GM23338 (cell line): ENCODE measurements at regions not wholly inside any gene's neighbourhood (a gene's known extent, or its start where the extent isn't known, plus 50 kb on each side); places are given as distances from the start of the nearest gene placed in this dataset.

Source experiments
- ATAC-seq: fragments of 200-7000 bp; cut with Tn5 transposase; 3 replicates; pipeline ENCODE4 v1.9.1; 2020
- DNase-seq: peaks from one replicate; pipeline ENCODE4 v3.0.0-alpha.2; 2015; ENCODE audit warnings: low spot score
- H2AFZ ChIP-seq: fragments of 200-600 bp; sonication (generic); 2 replicates; pipeline ENCODE4 v1.8.0; 2016; ENCODE audit warnings: antibody characterized with exemption, mild to moderate bottlenecking, moderate library complexity
- H3F3A ChIP-seq: fragments of 200-600 bp; sonication (generic); replicated peaks from 2 replicates; pipeline ENCODE4 v1.8.0; 2017; ENCODE audit warnings: antibody characterized with exemption, mixed run types, low read depth
- H3K27ac ChIP-seq: fragments of 200-600 bp; sonication (generic); 2 replicates; pipeline ENCODE4 v1.6.1; 2016; ENCODE audit warnings: low read depth
- H3K27me3 ChIP-seq: fragments of 200-600 bp; sonication (generic); 2 replicates; pipeline ENCODE4 v1.8.0; 2016; ENCODE audit warnings: mild to moderate bottlenecking, mixed run types, moderate library complexity; ENCODE audit not compliant: insufficient read depth
- H3K36me3 ChIP-seq: fragments of 200-600 bp; sonication (generic); 2 replicates; pipeline ENCODE4 v1.8.0; 2016; ENCODE audit warnings: mild to moderate bottlenecking; ENCODE audit not compliant: insufficient read depth
- H3K4me1 ChIP-seq: fragments of 200-600 bp; sonication (generic); 2 replicates; pipeline ENCODE4 v1.8.0; 2016; ENCODE audit warnings: mild to moderate bottlenecking, moderate library complexity; ENCODE audit not compliant: insufficient read depth
- H3K4me2 ChIP-seq: fragments of 200-600 bp; sonication (generic); 2 replicates; pipeline ENCODE4 v1.7.1; 2017; ENCODE audit warnings: mixed run types
- H3K4me3 ChIP-seq: fragments of 200-600 bp; sonication (generic); 2 replicates; pipeline ENCODE4 v1.6.1; 2016; ENCODE audit warnings: mixed run types
- H3K79me2 ChIP-seq: fragments of 200-600 bp; sonication (generic); replicated peaks from 2 replicates; pipeline ENCODE4 v1.8.0; 2017; ENCODE audit warnings: mild to moderate bottlenecking; ENCODE audit not compliant: insufficient read depth
- H3K9me2 ChIP-seq: fragments of 200-600 bp; sonication (generic); 2 replicates; pipeline ENCODE4 v1.8.0; 2017; ENCODE audit not compliant: insufficient read depth
- H4K20me1 ChIP-seq: fragments of 200-600 bp; sonication (generic); replicated peaks from 2 replicates; pipeline ENCODE4 v1.8.0; 2017; ENCODE audit warnings: mild to moderate bottlenecking; ENCODE audit not compliant: insufficient read depth
- H3K27ac Mint-ChIP-seq: 2 replicates; pipeline ENCODE4 v1.8.0; 2020; ENCODE audit warnings: inconsistent platforms, mild to moderate bottlenecking, moderate library complexity, mixed read lengths
- H3K27me3 Mint-ChIP-seq: 3 replicates; pipeline ENCODE4 v1.8.0; 2022; ENCODE audit warnings: low read depth, mild to moderate bottlenecking, moderate library complexity, mixed read lengths, inconsistent platforms; ENCODE audit not compliant: insufficient read depth, poor library complexity
- H3K36me3 Mint-ChIP-seq: 3 replicates; pipeline ENCODE4 v1.8.0; 2021; ENCODE audit warnings: low read depth, mild to moderate bottlenecking, inconsistent platforms, moderate library complexity, mixed read lengths
- H3K4me1 Mint-ChIP-seq: 3 replicates; pipeline ENCODE4 v1.8.0; 2020; ENCODE audit warnings: mild to moderate bottlenecking, inconsistent platforms, mixed read lengths
- H3K4me3 Mint-ChIP-seq: 3 replicates; pipeline ENCODE4 v1.8.0; 2021; ENCODE audit warnings: moderate library complexity, mild to moderate bottlenecking, inconsistent platforms, mixed read lengths
- H3K9me3 Mint-ChIP-seq: 3 replicates; pipeline ENCODE4 v1.8.0; 2020; ENCODE audit warnings: moderate library complexity, mild to moderate bottlenecking, inconsistent platforms, mixed read lengths
- POLR2AphosphoS5 ChIP-seq: IDR thresholded peaks from 2 replicates; pipeline ENCODE4 v1.6.1; 2016; ENCODE audit warnings: antibody characterized with exemption, low read depth
- REST ChIP-seq: IDR thresholded peaks from one replicate; pipeline ENCODE4 v1.6.1; 2018; ENCODE audit warnings: antibody characterized with exemption; ENCODE audit not compliant: unreplicated experiment
- ZNF331 ChIP-seq: fragments of 250-450 bp; sonication (Bioruptor Pico); IDR thresholded peaks from 2 replicates; pipeline ENCODE4 v1.5.0; 2020; ENCODE audit warnings: low read depth, mild to moderate bottlenecking, moderate library complexity
- ZNF462 ChIP-seq: fragments of 250-450 bp; sonication (Bioruptor Pico); IDR thresholded peaks from 2 replicates; pipeline ENCODE4 v1.5.0; 2020; ENCODE audit warnings: mild to moderate bottlenecking, moderate library complexity

GRCh38 chr1:194378517-194378916 is 1192.1 kb upstream of the B3GALT2 start:
- Mint-ChIP-seq H3K36me3 (no peaks in the 10 kb centered on the region), H3K27me3 (no peaks in the 10 kb centered on the region), H3K4me3 (no peak overlapping the region), H3K9me3 (no peaks in the 10 kb centered on the region), H3K4me1 (no peaks in the 10 kb centered on the region), H3K27ac (no peak overlapping the region)
- no peak for TF ChIP-seq ZNF331 (CRISPR knock-in tag)
- TF ChIP-seq POLR2AphosphoS5: no peak
- no peak for TF ChIP-seq REST
- no peak for DNase-seq
- no peaks in the 10 kb centered on the region for H3F3A ChIP-seq
- no peak for ATAC-seq
- H3K27ac ChIP-seq: no peak overlapping the region
- no peaks in the 10 kb centered on the region for H3K36me3 ChIP-seq
- no peaks in the 10 kb centered on the region for H3K9me2 ChIP-seq
- H3K79me2 ChIP-seq: no peaks in the 10 kb centered on the region
- H4K20me1 ChIP-seq: no peaks in the 10 kb centered on the region
- no peaks in the 10 kb centered on the region for H3K4me1 ChIP-seq
- no peak overlapping the region for H3K4me2 ChIP-seq
- H3K27me3 ChIP-seq: no peaks in the 10 kb centered on the region
- no peak overlapping the region for H2AFZ ChIP-seq
- H3K4me3 ChIP-seq: no peak overlapping the region

GRCh38 chr1:194374649-194375048 is 1188.2 kb upstream of the B3GALT2 start:
- H3K27ac ChIP-seq: no peak overlapping the region
- no peak overlapping the region for H3K4me3 ChIP-seq
- no peaks in the 10 kb centered on the region for H4K20me1 ChIP-seq
- H3K9me2 ChIP-seq: no peaks in the 10 kb centered on the region
- H3F3A ChIP-seq: no peaks in the 10 kb centered on the region
- Mint-ChIP-seq H3K4me3 (no peak overlapping the region), H3K36me3 (no peaks in the 10 kb centered on the region), H3K27ac (no peak overlapping the region), H3K9me3 (no peaks in the 10 kb centered on the region), H3K27me3 (no peaks in the 10 kb centered on the region), H3K4me1 (no peaks in the 10 kb centered on the region)
- ATAC-seq: no peak
- H3K36me3 ChIP-seq: no peaks in the 10 kb centered on the region
- H3K79me2 ChIP-seq: no peaks in the 10 kb centered on the region
- no peaks in the 10 kb centered on the region for H3K27me3 ChIP-seq
- TF ChIP-seq POLR2AphosphoS5: no peak
- no peak for TF ChIP-seq ZNF331 (CRISPR knock-in tag)
- TF ChIP-seq ZNF462 (CRISPR knock-in tag): no peak
- no peaks in the 10 kb centered on the region for H3K4me1 ChIP-seq
- DNase-seq: no peak
- H3K4me2 ChIP-seq: no peak overlapping the region
- H2AFZ ChIP-seq: no peak overlapping the region
